ENCODE measurements at regions not wholly inside any gene's neighbourhood (a gene's known extent, or its start where the extent isn't known, plus 50 kb on each side); places are given as distances from the start of the nearest gene placed in this dataset.

DNA sequence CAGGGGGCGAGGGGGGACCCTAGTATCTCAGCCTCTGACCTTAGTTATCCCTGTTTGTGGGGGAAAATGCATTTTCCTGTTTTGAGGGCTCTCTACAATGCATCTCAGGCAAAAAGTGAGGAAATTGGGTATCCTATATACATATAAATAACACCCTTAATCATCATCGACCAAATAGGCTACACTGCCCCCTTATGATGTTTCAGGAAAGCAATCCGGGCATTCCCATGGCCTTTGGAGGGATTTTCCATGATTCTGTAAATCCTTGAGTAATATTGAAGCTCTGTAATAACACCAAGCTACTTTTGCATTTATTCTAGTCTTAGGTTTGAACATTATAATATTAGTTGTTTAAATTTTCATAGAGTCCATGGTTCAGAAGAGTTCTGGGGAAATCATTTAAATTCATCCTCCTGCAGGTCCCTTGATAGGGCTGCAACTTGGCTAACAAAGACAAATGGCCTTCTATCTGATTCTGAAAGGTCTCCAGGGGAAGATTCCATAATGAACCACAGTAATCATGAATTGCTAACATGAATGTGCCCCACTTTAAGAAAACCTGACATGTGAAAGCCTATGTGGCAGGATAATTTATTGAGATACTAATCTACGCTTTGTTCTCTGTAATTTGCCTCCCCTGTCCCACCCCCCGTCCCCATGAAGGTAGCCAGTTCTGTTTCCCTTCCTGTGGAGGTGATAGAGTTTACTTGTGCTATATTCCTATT, 91.5 kb upstream of the SCOC start:
- no peak for DNase-seq (ENCODE audit: low read depth, low spot score)

DNA sequence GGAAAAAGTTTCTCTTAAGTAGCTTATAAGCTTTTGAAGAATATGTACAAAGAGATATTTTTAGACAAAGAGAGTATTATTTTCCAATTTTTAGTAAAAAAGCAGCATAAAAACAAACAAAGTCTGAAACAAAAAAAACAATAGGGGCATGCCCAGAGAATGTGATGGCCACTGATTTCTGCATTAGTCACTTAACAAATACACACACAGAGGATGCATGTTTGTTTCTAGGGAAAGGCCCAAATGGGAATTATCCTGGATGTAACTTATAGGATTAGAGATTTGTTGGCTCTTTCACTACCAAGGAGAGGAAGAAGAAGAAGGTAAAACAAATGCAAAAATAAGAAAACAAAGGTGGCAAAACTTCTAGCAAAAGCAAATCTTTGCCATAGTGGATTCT, 95.9 kb upstream of the SCOC start:
- DNase-seq (ENCODE audit: low read depth, low spot score), result no peak

DNA sequence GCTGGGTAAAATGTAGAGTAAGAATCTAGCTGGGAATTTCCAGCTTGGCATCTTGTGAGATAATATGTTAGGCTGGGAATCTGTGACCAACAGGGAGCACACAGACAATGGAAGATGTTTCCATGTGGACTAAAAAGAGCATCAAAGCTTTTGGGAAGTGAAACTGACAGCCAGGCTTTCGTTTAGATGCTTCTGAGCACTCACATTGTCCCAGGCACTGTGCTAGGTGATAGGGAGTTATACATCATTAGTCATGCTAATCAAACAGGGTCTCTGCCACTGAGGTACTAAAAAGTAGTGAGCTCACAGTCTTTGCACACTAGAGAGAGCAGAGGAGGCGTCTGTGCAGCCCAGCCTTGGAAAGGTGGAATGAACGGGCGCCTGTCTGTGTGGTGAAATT, 101.9 kb upstream of the SCOC start:
- DNase-seq (ENCODE audit: low read depth, low spot score), result no peak

DNA sequence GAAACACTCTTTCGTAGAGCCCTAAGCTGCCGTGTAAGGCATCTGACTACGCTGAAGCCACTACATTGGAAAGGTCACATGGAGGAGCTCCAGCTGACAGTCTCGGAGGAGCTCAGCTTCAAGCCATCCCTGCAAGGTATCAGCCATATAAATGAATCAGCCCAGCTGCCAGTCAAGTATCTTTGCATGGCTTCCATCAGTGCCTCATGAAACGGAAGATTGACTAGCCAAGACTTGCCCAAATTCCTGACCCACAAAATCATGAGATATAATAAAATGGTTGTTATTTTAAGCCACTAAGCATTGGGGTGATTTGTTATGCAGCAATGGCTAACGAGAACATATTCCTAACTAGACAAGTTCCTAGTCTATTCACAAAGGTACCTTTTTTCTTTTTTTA, 104.1 kb upstream of the SCOC start:
- no peak for DNase-seq (ENCODE audit: low read depth, low spot score)

DNA sequence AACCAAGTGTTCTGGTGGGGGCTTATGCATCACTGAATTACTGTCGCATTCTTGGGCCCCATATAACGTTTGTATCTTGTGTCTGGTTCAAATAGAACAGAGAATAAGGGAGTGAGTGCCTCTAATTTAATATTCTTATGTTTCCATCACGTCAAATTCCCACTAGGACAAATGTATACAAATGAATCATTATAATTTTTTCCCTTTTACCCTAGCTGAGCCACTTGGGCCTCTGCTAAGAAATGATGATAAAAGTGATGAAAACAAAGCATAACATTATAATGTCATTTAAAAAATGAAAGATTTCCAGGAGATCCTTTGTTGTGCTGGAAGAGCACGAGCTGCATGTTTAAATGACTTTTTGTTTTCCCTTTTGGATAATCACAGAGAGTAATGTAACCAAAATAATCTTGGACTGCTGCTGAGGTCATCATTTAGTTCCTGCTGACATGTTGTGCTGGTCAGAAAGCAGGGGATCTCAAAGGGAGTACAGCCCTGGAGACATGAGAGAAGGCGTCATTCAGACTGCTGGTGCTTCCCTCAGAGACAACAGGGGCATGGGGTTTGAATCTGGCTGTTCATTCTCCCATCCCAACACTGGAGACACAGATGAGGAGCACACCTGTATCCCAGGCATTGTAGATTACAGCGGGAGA, 105.1 kb upstream of the SCOC start:
- no peak for DNase-seq (ENCODE audit: low read depth, low spot score)

DNA sequence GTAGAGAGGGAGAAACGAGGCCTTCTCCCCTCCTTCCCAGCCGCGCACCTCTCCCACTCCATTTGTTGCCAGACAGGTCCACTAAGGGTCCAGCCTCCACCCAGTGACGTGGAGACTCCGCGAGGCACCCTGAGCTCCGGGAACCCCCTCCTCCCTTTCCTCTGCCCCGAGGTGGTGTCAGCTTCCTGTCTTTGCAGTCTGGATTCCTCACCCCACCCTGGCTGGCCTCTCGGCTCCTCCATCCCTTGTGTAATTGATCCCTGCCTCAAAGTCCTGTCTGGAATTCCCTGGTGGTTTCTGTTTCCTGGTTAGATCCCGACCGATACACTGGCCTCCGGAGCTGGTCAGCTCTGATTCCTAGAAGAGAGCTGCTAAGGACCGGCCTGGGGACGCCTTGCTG, 105.9 kb upstream of the SCOC start:
- DNase-seq (ENCODE audit: low read depth, low spot score), result no peak

DNA sequence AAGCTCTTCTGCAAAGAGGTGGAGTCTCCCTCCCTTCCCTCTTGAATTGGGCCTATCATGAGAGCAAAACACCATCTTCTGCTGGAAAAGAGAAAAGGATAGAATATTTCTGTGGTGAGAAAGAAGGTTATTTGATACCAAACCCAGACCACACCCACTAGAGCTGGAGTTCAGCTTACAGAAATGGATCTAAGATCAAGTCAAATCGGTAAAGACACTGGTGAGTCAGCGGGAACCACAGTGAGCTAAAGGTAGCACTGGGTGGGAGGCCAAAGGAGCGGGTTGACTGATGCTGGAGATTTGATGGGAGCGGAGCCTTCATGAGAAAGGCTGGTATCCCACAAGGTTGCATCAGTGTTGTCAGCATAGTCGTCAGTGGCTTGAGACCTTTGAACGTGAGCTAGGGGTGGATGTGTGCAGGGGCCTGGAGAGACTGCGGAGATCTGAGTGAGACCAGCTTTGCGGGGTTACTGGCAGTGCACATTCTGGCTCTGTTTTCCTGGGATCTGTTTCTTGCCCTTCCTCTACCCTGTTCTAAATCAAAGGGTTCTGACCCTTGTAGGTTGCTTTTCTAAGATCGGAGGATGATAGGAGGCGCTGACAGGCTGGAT, 106.4 kb upstream of the SCOC start:
- no peak for DNase-seq (ENCODE audit: low read depth, low spot score)

DNA sequence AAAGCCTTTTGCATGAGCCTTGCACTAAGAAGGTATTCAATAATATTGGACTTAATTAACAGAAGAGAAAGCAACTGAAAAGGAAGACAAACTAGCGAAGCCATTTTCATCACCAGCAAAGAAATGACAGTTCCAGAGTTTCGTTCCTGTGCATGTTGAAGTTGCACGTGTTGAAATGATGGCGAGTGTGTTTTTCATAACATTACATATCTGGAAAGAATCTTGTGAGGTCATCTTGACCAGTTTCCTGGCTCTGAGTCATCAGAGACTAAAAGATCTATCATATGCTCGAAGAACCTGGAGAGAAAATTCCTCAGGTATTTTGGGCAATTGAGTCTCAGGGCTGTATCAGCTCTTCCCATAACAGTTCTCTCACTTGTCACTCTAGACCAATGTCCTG, 106.2 kb upstream of the MAML3 start:
- no peak for DNase-seq (ENCODE audit: low read depth, low spot score)

DNA sequence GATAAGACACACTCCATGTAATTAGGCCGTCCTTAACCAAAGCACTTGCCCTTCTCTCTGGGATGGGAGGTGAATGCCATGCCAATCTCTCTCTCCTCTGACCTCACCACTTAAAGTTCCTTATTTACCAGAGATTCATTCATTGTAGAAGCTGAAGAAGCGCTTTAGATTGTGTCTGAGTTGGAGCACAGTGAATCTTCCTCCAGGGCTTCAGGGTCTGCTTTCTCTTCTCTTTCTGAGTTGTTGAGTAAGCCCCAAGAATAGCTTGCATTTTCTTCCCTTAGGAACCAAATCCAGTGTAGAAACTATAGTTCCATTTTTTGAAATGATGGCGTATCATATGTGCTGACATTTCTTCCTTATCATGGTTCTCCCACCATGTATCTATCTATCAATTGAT, 104.5 kb upstream of the MAML3 start:
- no peak for DNase-seq (ENCODE audit: low read depth, low spot score)

DNA sequence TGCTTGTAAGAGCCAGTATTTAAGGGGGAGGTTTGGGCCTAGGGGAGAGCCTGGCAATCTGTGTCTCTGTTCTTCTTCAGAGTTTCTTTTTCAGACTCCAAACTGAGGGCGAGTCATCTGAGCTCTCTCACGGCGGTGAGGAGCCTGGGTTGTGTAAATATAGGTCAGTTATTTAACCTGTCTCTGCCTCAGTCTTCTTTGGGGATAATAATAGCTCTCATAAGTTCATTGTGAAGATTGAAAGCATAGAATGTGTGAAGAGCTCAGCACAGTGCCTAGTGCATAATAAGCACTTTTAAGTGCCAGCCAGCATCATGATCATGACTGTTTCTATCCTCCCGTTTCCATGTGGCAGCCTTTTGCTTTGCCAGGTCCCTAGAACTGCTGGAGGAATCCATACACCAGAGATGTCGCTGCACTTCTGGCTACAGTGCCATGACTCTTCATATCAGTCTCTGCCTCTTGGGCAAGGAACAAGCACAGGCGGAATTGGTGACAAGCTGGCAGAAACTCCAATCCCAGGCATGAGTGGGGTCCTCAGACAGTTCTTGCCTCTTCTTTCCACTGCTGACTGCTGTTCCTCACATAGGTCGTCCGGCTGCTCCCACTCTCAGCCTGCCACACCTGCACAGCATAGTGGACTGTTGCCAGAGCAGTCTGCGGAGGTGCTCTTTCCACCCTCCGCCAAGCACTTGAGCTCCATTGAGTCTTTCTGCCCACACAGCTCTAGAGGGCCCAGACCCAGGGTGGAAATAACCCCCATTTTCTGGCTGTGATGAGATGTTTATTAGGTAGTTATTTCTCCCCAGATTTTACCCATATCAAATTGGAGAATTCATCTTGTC, 103.7 kb upstream of the MAML3 start:
- DNase-seq (ENCODE audit: low read depth, low spot score), result no peak

DNA sequence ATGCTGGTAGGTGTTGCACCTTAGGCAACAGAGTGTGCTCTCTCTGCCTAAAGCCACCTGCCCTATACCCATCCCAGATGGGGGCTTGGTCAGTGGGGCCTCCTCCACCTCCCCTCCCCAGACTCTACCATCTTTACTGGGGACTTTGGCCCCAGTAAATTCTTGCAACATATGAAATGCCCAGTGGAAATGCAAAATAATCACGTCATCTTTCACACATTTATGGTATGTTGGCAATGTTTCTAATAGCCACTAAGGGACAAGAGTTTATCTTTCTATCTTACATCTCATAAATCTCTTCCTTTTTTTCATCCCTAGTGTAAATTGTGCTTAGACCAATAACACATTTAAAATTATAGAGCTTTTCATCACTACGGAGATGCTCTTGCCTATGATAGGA, 103.0 kb upstream of the MAML3 start:
- no peak for DNase-seq (ENCODE audit: low read depth, low spot score)

DNA sequence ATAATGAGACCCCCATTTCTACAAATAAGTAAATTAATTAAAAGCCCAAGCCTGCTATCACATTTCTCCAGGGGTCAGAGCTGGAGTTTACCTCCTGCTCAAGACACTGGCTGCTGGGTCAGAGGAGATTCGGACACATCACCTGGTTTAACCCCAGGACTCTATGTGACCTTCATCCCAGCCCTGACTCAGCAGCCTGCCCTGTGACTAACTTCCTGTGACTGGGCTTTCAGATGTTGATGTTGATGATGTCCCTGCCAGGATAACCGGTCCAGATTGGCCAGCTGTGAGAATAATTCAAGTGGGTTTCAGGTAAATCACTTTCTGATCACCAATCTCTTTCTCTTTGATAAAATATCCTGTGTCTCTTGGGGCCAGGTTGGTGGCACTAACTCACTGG, 102.4 kb upstream of the MAML3 start:
- no peak for DNase-seq (ENCODE audit: low read depth, low spot score)

DNA sequence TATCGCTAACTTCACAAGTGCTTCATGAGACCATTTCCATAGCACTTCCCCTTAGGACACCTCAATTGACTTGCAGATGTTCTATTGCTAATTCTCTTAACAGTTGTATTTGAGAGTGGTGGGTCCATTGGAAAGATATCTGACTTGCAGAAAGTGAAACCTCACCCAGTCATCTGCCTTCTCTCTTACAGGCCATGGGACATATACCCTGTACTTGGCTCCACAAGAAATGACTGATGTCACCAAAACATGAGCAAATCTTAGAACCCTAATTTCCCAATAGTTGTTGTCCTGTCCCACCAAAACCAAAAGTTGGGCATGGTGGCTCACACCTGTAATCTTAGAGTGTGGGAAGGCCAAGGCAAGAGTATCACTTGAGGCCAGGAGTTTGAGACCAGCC, 101.9 kb upstream of the MAML3 start:
- no peak for DNase-seq (ENCODE audit: low read depth, low spot score)

DNA sequence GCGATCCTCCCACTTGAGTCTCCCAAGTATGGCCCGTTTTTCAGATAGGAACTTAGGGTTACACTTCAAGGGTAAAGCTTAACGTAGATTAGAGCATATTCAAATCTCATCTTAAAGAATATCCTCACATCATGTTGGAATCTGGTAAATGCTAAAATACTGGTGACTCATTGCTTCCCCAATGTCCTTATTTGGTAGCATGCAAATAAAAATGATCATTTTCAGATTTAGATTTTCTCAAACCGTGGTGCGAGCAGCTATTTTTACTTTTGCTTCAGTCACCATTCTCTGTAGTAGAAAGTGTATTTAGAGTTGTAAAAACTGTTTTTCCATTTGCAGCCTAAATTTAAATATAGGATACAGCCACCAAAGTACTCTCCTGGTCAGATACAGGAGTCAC, 101.5 kb upstream of the MAML3 start:
- no peak for DNase-seq (ENCODE audit: low read depth, low spot score)

DNA sequence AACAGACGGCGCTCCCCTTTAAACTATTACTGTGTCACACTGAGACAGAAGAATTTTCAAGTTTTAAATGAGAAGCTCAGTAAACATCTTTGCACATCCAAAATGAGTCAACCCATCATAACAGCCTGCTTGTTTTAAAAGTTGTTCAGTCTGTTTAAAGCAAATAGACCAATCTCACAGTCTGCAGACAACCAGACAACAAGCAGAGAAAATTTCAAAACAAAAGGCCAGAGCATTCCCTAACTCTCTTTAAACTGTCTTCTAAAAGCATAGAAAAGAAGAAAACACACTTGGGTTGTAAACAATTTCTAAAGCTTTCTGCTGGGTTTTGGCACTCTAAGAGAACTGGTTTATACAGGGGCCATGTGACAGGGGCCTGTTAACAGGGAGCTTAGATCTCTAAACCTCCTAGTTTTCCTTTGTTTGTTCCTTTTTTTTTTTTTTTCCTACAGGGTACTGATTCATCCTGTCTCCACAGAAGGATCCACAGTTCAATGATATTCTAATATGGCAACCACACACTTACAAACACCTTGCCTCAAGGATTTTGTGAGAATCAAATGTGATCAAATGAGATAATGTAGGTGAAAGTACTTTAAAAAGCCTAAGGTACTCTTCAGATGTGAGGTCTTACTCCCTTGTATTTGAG, 100.8 kb upstream of the MAML3 start:
- DNase-seq (ENCODE audit: low read depth, low spot score), result no peak

DNA sequence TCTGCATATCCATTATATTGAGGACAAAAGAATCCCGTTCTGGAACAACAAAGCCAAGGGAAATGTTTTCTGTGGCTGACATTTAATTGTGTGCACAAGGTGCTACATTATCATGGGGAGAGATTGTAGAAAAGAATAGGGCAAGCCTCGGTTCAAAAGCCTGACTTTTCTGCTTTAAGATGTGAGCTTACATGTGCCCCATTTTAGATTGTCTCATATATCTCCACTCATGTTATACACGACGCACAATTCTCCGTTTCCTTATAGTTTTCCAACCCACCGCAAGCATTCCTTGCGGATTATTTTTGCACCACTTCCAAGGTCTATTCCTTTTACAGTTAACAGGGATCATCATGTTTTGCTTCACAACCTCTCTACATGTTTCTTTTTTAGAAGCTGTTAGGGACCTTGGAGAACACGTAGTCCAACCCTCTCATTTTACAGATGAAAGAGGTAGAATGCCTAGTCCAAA, 99.6 kb upstream of the MAML3 start:
- no peak for DNase-seq (ENCODE audit: low read depth, low spot score)

DNA sequence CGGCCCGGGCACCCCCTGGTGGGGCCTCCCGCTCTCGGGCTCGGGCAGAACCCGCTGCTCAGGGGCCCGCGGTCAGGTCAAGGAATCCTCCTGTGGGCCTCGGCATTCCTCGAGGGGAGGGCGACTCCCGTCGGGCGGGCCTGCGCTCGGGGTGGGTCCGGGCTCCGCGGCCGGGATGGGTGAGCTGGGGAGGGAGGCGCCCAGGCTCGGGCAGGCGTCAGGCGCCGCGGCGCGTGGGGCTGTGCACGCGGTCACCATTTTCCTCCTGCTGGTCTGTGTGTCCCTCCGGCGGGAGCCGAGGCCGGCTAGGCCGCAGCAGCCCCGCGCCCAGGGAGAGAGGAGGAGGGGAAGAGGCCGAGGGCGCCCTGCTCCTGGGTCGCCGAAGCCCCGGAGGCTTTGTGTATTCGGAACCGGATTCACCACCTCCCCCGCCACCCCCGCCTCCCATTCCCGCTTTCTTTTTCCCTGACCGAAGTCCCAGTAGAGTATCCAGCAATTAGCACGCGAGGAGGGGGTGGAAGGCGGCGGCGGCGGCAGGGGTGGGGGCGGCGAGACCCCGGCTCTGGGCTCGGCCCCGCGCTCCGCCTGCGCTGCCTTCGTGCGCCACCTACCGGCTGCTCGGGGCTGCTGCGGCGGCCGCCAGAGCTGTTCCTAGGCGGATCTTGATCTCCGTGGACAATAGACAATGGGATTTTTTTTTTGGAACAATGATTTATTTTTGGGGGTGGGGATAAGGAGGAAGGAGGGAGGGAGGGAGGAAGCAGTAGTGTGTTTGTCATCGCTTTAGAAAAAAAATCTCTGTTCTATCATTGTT, 99.0 kb upstream of the MAML3 start:
- no peak for DNase-seq (ENCODE audit: low read depth, low spot score)

DNA sequence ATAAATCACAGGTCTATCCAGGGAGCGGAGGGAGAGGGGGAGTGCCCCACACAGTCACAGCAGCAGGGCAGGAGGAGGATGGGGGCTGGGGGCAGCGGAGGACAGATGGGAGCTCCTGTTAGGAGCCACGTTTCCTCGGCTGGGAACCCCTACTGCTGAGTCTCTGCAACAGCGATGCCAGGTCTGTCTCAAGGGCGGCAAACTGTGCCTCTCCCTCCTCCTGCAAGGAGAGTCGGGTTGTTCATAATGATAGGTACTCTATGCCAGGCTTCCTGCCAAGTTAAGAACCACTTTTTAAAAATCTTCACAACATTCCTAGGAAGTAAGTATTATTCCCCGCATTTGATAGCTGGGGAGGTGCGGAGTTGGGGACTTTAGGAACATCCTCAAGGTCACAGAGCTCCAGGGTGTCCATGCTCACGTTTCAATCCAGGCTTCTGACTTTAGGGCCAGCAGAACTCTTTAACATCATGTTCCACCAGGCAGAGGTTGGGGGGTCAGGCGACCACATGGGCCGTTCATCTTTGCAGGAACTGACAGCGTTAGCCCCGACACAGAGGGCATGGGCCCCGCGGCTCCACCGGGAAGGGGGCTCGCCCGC, 98.3 kb upstream of the MAML3 start:
- DNase-seq (ENCODE audit: low read depth, low spot score), result no peak

DNA sequence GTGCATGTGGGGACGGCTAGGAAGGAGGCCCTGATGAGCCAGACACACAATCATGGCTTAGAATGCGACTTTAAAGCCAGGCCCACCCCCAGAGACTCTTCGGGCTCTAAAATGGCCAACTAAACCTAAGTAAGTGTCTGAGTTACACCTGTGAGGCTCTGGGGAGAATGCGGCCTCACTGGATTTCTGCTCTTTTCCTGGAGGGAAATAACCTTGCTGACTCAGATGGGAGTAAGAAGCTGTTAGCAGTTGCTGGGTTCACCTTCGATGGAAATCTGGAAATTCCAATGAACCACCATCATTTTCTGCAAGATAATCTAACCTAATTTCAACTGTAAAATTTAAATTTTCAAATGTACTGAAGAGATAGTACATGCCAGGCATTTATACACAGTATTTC, 97.6 kb upstream of the MAML3 start:
- DNase-seq (ENCODE audit: low read depth, low spot score), result no peak

DNA sequence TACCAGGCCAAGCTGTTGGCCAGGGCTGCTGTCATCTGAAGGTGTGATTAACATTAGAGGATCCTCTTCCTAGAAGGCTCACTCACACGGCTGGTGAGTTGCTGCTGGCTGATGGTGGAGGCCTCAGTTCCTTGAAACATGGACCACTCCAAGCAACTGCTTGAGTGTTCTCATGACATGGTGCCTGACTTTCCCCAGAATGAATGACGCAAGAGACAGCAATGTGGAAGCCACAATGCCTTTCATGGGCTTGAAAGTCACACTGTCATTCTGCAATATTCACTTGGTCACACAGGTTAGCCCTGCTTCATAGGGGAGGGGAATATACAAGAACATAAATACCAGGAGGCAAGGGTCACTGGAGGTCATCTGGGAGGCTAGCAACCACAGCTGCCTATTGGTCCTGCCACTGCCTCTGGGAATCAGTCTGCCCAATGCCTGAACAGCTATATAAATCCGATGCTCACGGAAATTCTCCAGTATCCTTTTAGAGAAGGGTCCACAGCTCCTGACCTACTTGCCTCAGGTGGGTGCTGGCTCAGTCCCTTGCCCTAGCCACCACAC, 97.1 kb upstream of the MAML3 start:
- no peak for DNase-seq (ENCODE audit: low read depth, low spot score)

Measured in smooth muscle cell of the brain vasculature (primary cell).